ENCODE measurements at regions not wholly inside any gene's neighbourhood (a gene's known extent, or its start where the extent isn't known, plus 50 kb on each side); places are given as distances from the start of the nearest gene placed in this dataset.
"Not testable (repeated sequence)": the region's sequence is repeated elsewhere in the genome, so short reads cannot be mapped to it uniquely, and the experiment has no call there.

GRCh38 chr5:77900691-77901090 lies 124.6 kb upstream of the TBCA start:
- ATAC-seq (ENCODE audit: low FRiP score): no peak
- no peak overlapping the region for H3K27ac ChIP-seq (ENCODE audit: low read depth in 1 of 2, low read length in 2 of 2)
- no peak for DNase-seq
- H3K4me1 ChIP-seq (ENCODE audit: control insufficient read depth in 1 of 2, insufficient read depth in 2 of 2, low read length in 2 of 2): no peaks in the 10 kb centered on the region
- intact Hi-C loops (cut with DNase I): no loop called here
- H3K9me3 ChIP-seq (ENCODE audit: control insufficient read depth, low read length): no peaks in the 10 kb centered on the region
- H3K36me3 ChIP-seq (ENCODE audit: control insufficient read depth in 1 of 2, insufficient read depth in 2 of 2, low read length in 1 of 2): no peaks in the 10 kb centered on the region
- no peak overlapping the region for H3K4me3 ChIP-seq (ENCODE audit: low read length in 2 of 2)
- 79 to 81% methylated on average over 3 of the region's 3 CpGs for WGBS, 2 donors
- H3K27me3 ChIP-seq (ENCODE audit: control insufficient read depth in 1 of 2, insufficient read depth in 2 of 2, low read length in 1 of 2): no peaks in the 10 kb centered on the region

GRCh38 chr5:77898385-77898784 lies 122.2 kb upstream of the TBCA start:
- ATAC-seq (ENCODE audit: low FRiP score) (no peak), DNase-seq (no peak)
- Histone ChIP-seq H3K9me3 (ENCODE audit: control insufficient read depth, low read length) (no peaks in the 10 kb centered on the region), H3K4me3 (ENCODE audit: low read length in 2 of 2) (no peak overlapping the region), H3K36me3 (ENCODE audit: control insufficient read depth in 1 of 2, insufficient read depth in 2 of 2, low read length in 1 of 2) (no peaks in the 10 kb centered on the region), H3K27ac (ENCODE audit: low read depth in 1 of 2, low read length in 2 of 2) (no peak overlapping the region), H3K27me3 (ENCODE audit: control insufficient read depth in 1 of 2, insufficient read depth in 2 of 2, low read length in 1 of 2) (no peaks in the 10 kb centered on the region), H3K4me1 (ENCODE audit: control insufficient read depth in 1 of 2, insufficient read depth in 2 of 2, low read length in 2 of 2) (no peaks in the 10 kb centered on the region)
- intact Hi-C loops (cut with DNase I): no loop called here
- WGBS, 2 donors: 96 to 100% methylated on average over 2 of the region's 2 CpGs

GRCh38 chr5:77896338-77896737 lies 120.2 kb upstream of the TBCA start:
- H3K27me3 ChIP-seq (ENCODE audit: control insufficient read depth in 1 of 2, insufficient read depth in 2 of 2, low read length in 1 of 2): no peaks in the 10 kb centered on the region
- intact Hi-C loops (cut with DNase I): no loop called here
- ATAC-seq (ENCODE audit: low FRiP score): no peak
- H3K27ac ChIP-seq (ENCODE audit: low read depth in 1 of 2, low read length in 2 of 2): no peak overlapping the region
- WGBS, 2 donors: 94 to 97% methylated on average over 3 of the region's 3 CpGs
- H3K4me3 ChIP-seq (ENCODE audit: low read length in 2 of 2): no peak overlapping the region
- H3K9me3 ChIP-seq (ENCODE audit: control insufficient read depth, low read length): no peaks in the 10 kb centered on the region
- H3K36me3 ChIP-seq (ENCODE audit: control insufficient read depth in 1 of 2, insufficient read depth in 2 of 2, low read length in 1 of 2): no peaks in the 10 kb centered on the region
- no peaks in the 10 kb centered on the region for H3K4me1 ChIP-seq (ENCODE audit: control insufficient read depth in 1 of 2, insufficient read depth in 2 of 2, low read length in 2 of 2)
- DNase-seq: no peak

GRCh38 chr5:77894103-77894502 lies 118.0 kb upstream of the TBCA start:
- H3K27ac ChIP-seq (ENCODE audit: low read depth in 1 of 2, low read length in 2 of 2); DNase-seq; H3K4me3 ChIP-seq (ENCODE audit: low read length in 2 of 2); H3K36me3 ChIP-seq (ENCODE audit: control insufficient read depth in 1 of 2, insufficient read depth in 2 of 2, low read length in 1 of 2); ATAC-seq (ENCODE audit: low FRiP score); H3K9me3 ChIP-seq (ENCODE audit: control insufficient read depth, low read length); H3K4me1 ChIP-seq (ENCODE audit: control insufficient read depth in 1 of 2, insufficient read depth in 2 of 2, low read length in 2 of 2); intact Hi-C loops (cut with DNase I); H3K27me3 ChIP-seq (ENCODE audit: control insufficient read depth in 1 of 2, insufficient read depth in 2 of 2, low read length in 1 of 2): not testable (repeated sequence)
- WGBS, 2 donors: 90 to 94% methylated on average over 5 of the region's 5 CpGs

- ATAC-seq (ENCODE audit: low FRiP score): peak; percentile 46
- H3K36me3 ChIP-seq (ENCODE audit: control insufficient read depth in 1 of 2, insufficient read depth in 2 of 2, low read length in 1 of 2): no peaks in the 10 kb centered on the region
- no peaks in the 10 kb centered on the region for H3K4me1 ChIP-seq (ENCODE audit: control insufficient read depth in 1 of 2, insufficient read depth in 2 of 2, low read length in 2 of 2)
- no peak overlapping the region for H3K4me3 ChIP-seq (ENCODE audit: low read length in 2 of 2)
- 59 to 62% methylated on average over 3 of the region's 3 CpGs for WGBS, 2 donors
- no peaks in the 10 kb centered on the region for H3K9me3 ChIP-seq (ENCODE audit: control insufficient read depth, low read length)
- H3K27ac ChIP-seq (ENCODE audit: low read depth in 1 of 2, low read length in 2 of 2): no peak overlapping the region
- DNase-seq: peak in 1 of 2 donors; percentile 78
- intact Hi-C loops (cut with DNase I): no loop called here
- H3K27me3 ChIP-seq (ENCODE audit: control insufficient read depth in 1 of 2, insufficient read depth in 2 of 2, low read length in 1 of 2): no peaks in the 10 kb centered on the region
Measured at GRCh38 chr5:77893225-77893860, 117.2 kb upstream of the TBCA start.

GRCh38 chr5:77892061-77893010 lies 116.2 kb upstream of the TBCA start:
- 88 to 91% methylated on average over 12 of the region's 12 CpGs for WGBS, 2 donors
- H3K27me3 ChIP-seq (ENCODE audit: control insufficient read depth in 1 of 2, insufficient read depth in 2 of 2, low read length in 1 of 2): no peaks in the 10 kb centered on the region
- no peak for DNase-seq
- no peak for ATAC-seq (ENCODE audit: low FRiP score)
- no peaks in the 10 kb centered on the region for H3K36me3 ChIP-seq (ENCODE audit: control insufficient read depth in 1 of 2, insufficient read depth in 2 of 2, low read length in 1 of 2)
- H3K27ac ChIP-seq (ENCODE audit: low read depth in 1 of 2, low read length in 2 of 2): no peak overlapping the region
- no peaks in the 10 kb centered on the region for H3K9me3 ChIP-seq (ENCODE audit: control insufficient read depth, low read length)
- no peaks in the 10 kb centered on the region for H3K4me1 ChIP-seq (ENCODE audit: control insufficient read depth in 1 of 2, insufficient read depth in 2 of 2, low read length in 2 of 2)
- intact Hi-C loops (cut with DNase I): no loop called here
- no peak overlapping the region for H3K4me3 ChIP-seq (ENCODE audit: low read length in 2 of 2)

GRCh38 chr5:77885519-77885918 lies 109.4 kb upstream of the TBCA start:
- Histone ChIP-seq H3K4me1 (ENCODE audit: control insufficient read depth in 1 of 2, insufficient read depth in 2 of 2, low read length in 2 of 2) (no peaks in the 10 kb centered on the region), H3K27me3 (ENCODE audit: control insufficient read depth in 1 of 2, insufficient read depth in 2 of 2, low read length in 1 of 2) (no peaks in the 10 kb centered on the region), H3K27ac (ENCODE audit: low read depth in 1 of 2, low read length in 2 of 2) (no peak overlapping the region), H3K9me3 (ENCODE audit: control insufficient read depth, low read length) (no peaks in the 10 kb centered on the region), H3K4me3 (ENCODE audit: low read length in 2 of 2) (no peak overlapping the region), H3K36me3 (ENCODE audit: control insufficient read depth in 1 of 2, insufficient read depth in 2 of 2, low read length in 1 of 2) (no peaks in the 10 kb centered on the region)
- 55 to 59% methylated on average over 4 of the region's 4 CpGs for WGBS, 2 donors
- intact Hi-C loops (cut with DNase I): no loop called here
- DNase-seq (no peak), ATAC-seq (ENCODE audit: low FRiP score) (no peak)

GRCh38 chr5:77882670-77883257 lies 106.6 kb upstream of the TBCA start:
- 92 to 94% methylated on average over 6 of the region's 6 CpGs for WGBS, 2 donors
- no peaks in the 10 kb centered on the region for H3K27me3 ChIP-seq (ENCODE audit: control insufficient read depth in 1 of 2, insufficient read depth in 2 of 2, low read length in 1 of 2)
- no peak overlapping the region for H3K27ac ChIP-seq (ENCODE audit: low read depth in 1 of 2, low read length in 2 of 2)
- no peak overlapping the region for H3K4me3 ChIP-seq (ENCODE audit: low read length in 2 of 2)
- H3K4me1 ChIP-seq (ENCODE audit: control insufficient read depth in 1 of 2, insufficient read depth in 2 of 2, low read length in 2 of 2): no peaks in the 10 kb centered on the region
- H3K36me3 ChIP-seq (ENCODE audit: control insufficient read depth in 1 of 2, insufficient read depth in 2 of 2, low read length in 1 of 2): no peaks in the 10 kb centered on the region
- intact Hi-C loops (cut with DNase I): no loop called here
- no peak for DNase-seq
- no peak for ATAC-seq (ENCODE audit: low FRiP score)
- H3K9me3 ChIP-seq (ENCODE audit: control insufficient read depth, low read length): no peaks in the 10 kb centered on the region

Data from aorta (tissue), 5 donors.